ENCODE measurements at regions not wholly inside any gene's neighbourhood (a gene's known extent, or its start where the extent isn't known, plus 50 kb on each side); places are given as distances from the start of the nearest gene placed in this dataset.
"Not testable (repeated sequence)": the region's sequence is repeated elsewhere in the genome, so short reads cannot be mapped to it uniquely, and the experiment has no call there.

DNA sequence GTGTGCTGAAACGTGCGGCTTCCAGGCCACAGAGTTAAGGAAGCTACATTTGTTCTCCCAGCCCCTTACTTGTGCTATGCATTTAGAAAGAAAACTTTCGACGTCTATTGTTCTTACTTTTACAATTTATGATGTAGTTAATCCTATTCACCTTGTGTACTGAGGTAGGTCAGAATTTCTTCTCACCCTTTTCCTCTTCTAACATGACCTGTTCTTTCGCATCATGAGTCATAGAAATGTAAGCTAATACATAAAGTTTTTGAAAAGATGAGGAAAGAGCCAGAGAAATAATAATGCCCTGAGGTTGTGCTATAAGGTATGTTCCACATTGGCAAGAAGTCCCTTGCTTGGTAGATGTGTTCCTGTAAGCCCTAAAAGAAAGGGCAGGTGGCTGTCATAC lies 298.3 kb downstream of the TRIML1 start:
- DNase-seq, result no peak

GRCh38 chr4:188438391-188438824 lies 299.2 kb downstream of the TRIML1 start:
- DNase-seq, result not testable (repeated sequence)

DNA sequence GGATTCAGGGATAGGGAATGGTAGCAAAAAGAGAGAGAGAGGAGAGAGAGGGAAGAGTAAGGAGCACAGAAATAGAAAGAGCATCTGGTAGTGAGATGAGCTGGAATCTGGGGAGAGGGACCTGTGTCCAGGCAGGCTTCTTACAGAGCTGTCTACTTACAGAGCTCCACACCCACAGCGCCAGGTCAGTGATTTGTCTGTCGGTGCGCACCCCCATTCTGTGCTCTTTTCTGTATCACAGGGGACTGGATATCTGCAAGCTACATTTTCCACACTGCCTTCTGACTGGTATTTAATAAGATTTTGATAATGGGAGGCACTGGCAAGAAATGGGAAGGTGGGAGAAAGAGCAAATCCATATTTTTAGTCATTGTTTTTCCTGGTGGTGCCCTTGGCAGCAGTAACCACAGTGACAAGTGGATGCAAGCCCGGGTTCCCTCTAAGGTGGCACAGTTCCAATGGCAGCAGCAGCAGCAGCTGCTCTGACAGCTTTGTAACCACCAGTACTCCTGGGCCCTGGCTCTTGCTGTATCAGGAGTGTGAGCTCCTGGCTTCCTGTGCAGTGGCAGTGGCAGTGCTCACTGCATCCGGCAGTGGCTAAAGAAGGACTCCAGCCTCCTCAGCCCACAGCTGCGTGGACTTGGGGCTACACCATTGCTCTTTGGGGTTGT lies 300.5 kb downstream of the TRIML1 start:
- DNase-seq, result no peak

DNA sequence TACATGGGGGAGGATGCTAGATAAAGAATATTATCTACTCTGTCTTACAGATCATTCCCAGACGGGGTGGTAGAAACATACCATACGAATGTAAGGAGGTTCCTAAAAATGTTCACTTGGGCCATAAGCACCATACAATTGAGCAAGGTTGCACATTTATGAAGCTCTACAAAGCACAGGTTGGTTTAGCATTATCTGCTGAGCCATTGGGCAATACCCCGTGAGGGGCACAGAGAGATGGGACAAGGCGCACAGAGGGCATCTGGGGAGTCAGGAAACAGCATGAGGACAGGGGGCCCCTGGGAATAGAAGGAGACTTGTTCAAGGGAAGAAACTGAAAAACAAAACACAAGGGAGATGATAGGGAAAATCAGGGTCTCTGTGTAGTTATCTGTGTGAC lies 305.3 kb downstream of the TRIML1 start:
- DNase-seq, result no peak

DNA sequence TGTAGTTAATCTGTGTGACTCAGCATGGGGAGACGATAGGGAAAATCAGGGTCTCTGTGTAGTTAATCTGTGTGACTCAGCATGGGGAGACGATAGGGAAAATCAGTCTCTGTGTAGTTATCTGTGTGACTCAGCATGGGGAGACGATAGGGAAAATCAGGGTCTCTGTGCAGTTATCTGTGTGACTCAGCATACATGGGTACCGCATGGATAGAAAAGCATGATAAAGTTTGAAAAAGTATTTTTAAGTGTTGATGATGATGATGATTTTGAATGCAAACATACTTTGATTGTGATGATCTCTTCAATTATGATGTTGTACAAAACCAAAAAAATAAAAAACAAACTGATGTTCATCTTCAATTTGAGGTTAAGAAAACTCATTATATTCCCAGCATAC lies 309.8 kb downstream of the TRIML1 start:
- not testable (repeated sequence) for DNase-seq

DNA sequence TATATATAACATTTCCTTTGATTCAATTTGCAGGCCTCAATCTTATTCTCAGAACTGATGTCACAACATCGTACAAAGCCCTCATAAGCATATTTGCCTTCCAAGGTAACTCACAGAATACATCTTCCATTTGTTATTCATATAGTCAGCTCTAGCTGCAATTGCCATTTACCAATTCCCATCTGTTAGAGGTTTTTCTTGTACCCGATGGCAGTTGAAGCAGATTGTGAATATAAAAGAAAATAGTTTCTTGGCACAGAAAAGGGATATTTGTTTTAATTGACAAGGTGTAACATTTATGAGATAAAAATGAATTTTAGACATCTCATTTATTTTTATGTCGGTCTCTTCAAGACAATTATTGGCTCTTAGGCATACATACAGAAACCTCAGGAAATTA lies 311.3 kb downstream of the TRIML1 start:
- no peak for DNase-seq

GRCh38 chr4:188452097-188452496 lies 312.9 kb downstream of the TRIML1 start:
- no peak for DNase-seq

GRCh38 chr4:188454575-188454974 lies 315.3 kb downstream of the TRIML1 start:
- DNase-seq, result no peak

DNA sequence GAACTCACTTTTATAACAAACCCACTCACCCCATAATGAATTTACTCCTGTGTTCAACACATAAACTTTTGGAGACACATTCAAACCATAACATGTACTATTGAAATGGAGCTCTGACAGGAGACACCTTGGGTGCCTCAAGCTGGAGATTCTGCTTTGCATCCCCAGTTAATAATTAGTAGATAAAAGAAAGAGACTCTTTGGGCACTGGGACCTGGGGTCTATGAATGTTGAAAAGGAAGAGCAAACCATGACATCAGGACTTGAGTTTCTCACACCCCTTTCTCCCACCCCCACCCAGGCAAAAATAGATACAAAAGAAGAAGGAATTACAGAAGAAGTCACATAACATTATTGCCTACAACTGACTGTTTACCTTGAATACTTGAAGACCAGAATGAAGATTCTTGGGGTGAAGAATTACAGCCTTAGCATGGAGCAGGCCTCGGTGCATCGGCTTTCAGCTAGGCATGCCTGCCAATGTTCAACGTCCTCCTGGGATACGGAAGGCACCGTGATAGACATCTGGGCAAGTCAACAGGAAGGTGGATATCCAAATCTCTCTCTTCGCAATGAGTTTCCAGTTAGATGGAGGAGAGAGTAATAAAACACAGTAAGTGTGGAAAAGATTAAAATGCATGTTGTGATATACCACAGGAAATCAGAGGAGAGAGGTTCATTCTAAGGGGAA lies 316.0 kb downstream of the TRIML1 start:
- DNase-seq, result no peak

DNA sequence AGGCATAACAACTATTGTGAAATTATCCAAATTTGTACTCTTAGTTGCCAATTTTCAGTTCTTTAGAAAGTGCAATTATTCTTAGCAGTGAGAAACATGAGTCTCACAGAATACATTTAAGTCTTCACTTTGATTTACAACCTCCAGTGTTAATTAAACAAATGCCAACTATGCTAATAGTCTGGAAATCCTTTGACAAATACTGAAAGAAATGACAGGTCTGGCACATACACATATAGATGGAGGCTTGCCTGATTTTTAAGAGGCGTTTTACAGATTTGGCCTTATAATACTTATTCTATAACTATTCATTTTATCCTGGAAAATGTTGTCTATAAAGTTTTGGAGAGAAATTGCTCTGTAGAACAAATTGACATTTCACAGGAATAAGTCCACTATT lies 320.1 kb downstream of the TRIML1 start:
- DNase-seq, result no peak

GRCh38 chr4:188463909-188464308 lies 324.7 kb downstream of the TRIML1 start:
- no peak for DNase-seq

DNA sequence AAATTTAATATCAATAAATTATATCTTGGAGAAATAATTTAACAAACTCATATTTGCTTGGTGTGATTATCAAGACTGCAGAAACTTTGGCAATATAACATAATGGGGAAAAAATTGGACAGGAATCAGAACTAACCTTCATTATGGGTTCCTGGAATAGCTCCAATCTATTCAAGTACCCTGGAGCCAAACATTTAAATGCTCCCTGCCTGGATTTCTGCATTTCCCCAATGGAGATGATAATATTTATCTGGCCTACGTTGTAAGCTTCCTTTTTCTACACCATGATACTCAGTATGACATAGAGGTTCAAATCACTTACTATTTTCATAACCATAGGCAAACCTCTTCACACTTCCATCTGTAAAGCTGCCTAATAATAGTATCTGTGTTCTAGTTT lies 326.8 kb downstream of the TRIML1 start:
- no peak for DNase-seq

DNA sequence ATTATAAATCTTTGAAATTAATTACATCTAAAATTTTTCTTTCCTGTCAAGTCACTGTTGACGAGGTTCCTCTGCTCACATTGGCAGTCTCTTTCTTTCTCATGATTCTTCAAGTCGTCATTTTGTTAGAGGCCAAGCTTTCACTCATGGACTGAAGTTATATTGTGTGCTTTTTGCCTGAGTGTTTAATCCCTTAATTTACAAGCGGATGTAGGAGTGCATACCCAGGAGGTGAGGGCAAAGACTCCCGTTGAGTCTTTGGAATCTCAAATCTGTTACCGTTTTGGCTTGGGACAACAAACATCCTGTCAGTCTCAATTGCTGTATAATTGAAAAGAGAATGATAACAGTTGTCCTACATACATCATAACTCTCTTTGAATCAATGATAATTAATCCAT lies 345.0 kb downstream of the TRIML1 start:
- no peak for DNase-seq

DNA sequence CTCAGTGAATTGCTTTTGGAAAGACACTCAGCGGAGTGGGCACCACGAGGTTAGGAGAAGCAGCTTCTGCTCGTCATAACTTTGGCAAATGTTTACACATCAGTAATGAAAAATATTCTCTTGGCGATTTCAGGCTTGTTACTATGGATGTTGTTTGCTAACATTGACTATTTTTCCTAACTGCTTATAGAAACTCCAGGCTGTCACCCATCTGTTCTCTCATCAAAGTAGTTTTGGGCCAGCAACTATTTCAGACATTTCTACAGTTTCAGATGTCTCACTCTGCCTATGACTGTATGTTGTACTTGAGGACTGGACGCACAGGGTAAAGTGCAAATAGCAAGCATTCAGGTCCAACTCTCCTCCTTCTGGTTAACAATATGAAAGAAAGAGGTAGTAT lies 346.7 kb downstream of the TRIML1 start:
- no peak for DNase-seq

- DNase-seq, result no peak
Observed at GRCh38 chr4:188492886-188493285, 353.6 kb downstream of the TRIML1 start.

DNA sequence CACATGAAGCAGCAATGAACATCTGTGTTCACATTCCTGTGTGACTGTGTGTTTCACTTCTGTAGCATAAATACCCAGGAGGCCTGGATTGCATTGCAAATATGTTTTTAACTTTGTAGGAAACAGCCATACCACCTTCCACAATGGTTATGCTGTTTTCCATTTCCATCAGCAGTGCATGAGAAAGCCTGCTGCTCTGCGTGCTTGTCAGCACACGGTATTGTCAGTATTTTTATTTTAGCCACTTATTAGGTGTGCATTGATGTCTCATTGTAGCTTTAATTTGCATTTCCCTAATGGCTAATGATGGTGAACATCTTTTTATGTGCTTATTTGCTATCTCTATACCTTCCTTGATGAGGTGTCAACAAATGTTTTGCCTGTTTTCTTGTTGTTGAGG lies 355.9 kb downstream of the TRIML1 start:
- no peak for DNase-seq

DNA sequence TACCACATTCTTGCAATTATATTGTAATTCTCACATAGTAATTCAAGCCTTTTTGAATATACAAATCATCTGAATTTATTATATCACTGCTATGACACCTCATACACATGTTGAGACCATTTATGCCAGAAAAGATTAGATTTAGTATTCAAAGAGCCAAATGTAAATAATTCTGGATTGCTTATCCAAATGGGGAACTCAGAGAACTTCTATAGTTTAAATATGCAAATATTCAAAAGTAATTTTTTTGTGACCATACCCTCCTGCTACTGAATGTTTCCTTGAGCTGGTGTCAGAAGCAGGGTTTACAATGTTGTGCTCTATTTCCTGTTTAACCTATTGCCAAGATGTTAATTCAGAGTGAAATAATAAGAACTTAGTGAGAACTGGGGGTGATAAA lies 372.2 kb downstream of the TRIML1 start:
- no peak for DNase-seq

GRCh38 chr4:188532751-188533150 lies 393.5 kb downstream of the TRIML1 start:
- DNase-seq, result no peak

GRCh38 chr4:188534297-188534696 lies 395.1 kb downstream of the TRIML1 start:
- no peak for DNase-seq

GRCh38 chr4:188534917-188535316 lies 395.7 kb downstream of the TRIML1 start:
- DNase-seq, result no peak

- no peak for DNase-seq
Observed at GRCh38 chr4:188536826-188537225, 397.6 kb downstream of the TRIML1 start.

DNA sequence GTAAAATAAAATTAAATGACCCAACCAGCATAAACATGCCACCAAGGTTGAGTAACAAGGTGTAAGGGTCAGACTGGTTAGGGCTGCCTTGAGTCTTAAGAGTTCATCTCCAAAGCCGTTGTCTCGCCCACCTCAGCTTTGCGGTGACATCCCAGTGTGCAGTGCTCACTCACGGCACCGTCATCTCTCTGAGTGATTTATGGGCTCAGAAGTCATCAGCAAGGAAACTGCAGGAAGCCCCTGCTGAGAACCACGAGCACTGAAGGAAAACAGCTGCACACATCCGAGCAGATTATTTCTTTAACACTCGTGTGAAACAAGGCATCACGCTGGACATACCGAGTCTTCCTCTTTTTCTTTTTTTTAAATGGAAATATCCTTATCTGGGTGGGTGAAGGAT lies 411.1 kb downstream of the TRIML1 start:
- no peak for DNase-seq

DNA sequence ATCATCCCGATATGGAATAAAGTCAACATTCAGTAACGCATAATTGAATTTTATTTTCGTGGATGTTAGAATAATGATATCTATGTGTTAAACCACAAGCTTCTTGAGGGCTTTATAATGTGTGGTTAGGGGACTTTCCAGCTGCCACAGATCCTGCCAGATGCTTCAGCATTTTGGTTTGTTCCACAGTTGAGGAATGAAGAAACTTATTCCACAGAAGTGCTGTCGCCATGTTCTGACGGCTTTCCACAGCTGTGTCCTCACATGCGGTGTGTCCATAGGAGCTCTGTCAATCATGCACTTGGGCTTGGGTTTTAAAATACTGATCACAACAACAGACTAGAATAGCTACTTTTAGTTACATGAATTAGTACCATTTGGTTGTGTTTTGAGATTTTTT lies 411.9 kb downstream of the TRIML1 start:
- DNase-seq, result no peak

GRCh38 chr4:188552741-188553275 lies 413.6 kb downstream of the TRIML1 start:
- no peak for DNase-seq

GRCh38 chr4:188554413-188554812 lies 415.2 kb downstream of the TRIML1 start:
- DNase-seq, result no peak
